IPS-NIHi7 (cell line): ENCODE measurements at regions not wholly inside any gene's neighbourhood (a gene's known extent, or its start where the extent isn't known, plus 50 kb on each side); places are given as distances from the start of the nearest gene placed in this dataset.
"Not testable (repeated sequence)": the region's sequence is repeated elsewhere in the genome, so short reads cannot be mapped to it uniquely, and the experiment has no call there.

ENCODE experiments used
- DNase-seq: peaks from one replicate; pipeline ENCODE4 v3.0.0; 2012; ENCODE audit warnings: mixed read lengths; ENCODE audit errors: extremely low spot score

DNA sequence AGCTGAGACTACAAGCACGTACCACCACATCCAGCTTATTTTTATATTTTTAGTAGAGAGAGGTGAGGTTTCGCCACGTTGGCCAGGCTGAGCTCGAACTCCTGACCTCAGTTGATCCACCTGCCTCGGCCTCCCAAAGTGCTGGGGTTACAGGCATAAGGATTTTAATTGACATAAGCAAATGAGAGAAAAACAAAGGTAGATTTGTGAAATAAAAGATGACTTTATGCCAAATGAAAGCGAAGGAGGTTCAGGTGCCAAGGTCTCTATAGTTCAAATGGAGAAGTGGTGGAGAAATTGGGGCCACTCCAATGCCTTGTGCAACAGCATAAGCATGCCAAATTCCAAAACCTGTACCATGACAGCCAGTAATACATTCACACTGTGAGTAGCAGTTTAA lies 180.6 kb downstream of the MREG start:
- DNase-seq, result no peak

- DNase-seq, result no peak
These were observed 181.9 kb downstream of the MREG start for GRCh38 chr2:215831296-215831913.

DNA sequence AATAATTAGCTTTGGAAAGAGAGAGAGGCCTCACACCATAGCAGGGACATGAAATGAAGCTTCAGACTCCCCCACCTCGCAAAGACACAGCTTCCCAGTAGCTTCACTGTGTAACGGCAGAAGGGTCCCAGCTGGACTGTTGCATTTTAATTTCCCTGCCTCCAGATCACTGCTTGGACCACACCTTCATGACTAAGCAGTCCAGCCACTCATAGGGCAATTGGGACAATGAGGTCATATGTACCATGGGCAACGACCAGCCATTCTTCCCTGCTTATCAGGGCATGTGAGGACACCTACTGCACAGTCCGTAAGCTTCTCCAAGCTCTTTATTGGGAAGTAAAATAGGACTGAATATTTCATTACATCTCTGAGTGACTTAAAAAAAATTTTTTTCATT lies 183.0 kb downstream of the MREG start:
- no peak for DNase-seq

DNA sequence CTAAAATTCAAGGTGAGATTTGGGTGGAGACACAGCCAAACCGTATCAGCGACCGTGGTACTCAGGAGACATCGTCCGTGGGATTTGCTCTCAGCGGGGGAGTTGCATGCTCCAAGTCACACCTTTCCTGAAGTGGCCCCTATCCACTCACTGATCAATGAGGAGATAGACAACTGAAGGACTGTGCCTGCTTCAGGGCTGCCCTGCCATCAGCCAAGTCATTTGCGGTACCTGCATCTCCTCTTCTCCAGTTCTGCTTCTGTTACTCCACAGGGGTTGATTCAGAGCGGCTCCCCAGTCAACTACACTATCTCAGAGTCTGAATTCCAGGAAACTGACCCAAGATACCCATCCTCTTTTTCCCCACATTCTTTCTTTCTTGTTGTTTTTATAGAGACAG lies 184.1 kb downstream of the MREG start:
- DNase-seq, result no peak

- peak; percentile 87 for DNase-seq
These were observed 184.7 kb downstream of the MREG start for GRCh38 chr2:215828528-215829184.

DNA sequence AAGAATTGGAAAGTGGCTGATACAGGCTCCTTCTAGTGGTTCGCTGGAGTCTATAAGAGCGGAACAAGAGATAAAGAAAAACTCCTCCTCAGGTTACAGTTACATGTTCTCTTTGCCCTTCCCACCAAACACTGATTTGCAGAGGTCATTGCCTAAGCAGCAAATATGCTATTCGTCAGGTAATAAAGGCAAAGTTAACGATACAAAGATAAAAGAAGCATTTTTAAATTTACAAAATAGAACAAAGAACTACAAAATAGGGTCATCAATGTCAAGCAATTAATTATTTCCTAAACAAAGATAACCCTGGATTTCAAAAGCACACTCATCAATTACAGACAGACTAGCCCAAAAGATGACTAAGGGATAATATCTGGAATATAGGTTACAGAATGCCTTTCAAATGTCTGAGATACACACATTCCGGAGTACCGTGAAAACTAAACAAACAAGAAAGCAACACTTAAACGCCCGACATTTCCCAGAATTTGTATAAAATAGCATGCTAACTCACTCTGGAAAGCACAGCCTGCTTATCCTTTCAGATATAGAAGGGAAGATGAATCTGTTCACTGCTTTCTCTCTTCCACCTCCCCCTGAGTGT lies 186.4 kb downstream of the MREG start:
- peak; percentile 20 for DNase-seq

GRCh38 chr2:215826376-215826775 lies 187.0 kb downstream of the MREG start:
- no peak for DNase-seq

- no peak for DNase-seq
These were observed 187.6 kb downstream of the MREG start for GRCh38 chr2:215825707-215826106.

- not testable (repeated sequence) for DNase-seq
These were observed 192.1 kb downstream of the MREG start for GRCh38 chr2:215821298-215821697.

- DNase-seq, result not testable (repeated sequence)
These were observed 193.6 kb downstream of the MREG start for GRCh38 chr2:215819713-215820112.

DNA sequence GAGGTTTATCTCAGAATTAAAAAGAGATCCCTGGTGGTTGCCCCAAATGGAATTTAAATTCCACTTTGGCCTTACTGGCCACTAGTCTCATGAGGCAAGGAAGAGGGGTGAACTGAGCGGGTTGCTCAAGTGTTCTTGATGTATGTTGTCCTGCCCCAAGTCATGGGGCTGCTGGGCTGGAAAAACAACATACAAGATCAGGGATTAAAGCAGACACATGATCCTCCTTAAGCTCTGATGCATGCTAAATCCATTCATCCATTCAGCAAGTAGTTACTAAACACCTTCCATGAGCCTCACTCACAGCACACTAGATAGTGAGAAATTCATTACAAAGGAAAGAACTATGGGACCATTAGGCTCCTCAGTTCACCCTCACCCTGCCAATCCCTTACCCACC lies 196.3 kb downstream of the MREG start:
- no peak for DNase-seq

DNA sequence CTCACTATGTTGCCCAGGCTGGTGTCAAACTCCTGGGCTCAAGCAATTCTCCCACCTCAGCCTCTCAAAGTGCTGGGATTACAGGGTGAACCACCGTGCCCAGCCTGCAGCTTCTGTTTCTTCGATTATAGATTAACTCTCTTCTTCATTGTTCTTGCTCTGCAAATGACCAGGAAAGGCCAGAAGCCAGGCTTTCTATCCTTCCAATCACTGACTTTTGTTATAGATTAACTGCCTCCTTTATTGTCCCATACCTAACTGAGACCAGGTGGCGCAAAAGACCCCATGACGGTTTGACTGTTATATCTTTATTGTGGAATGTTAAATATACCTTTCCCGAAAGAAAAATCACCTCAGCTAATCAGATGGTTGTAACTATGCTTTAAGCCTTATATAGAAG lies 196.9 kb downstream of the MREG start:
- no peak for DNase-seq

DNA sequence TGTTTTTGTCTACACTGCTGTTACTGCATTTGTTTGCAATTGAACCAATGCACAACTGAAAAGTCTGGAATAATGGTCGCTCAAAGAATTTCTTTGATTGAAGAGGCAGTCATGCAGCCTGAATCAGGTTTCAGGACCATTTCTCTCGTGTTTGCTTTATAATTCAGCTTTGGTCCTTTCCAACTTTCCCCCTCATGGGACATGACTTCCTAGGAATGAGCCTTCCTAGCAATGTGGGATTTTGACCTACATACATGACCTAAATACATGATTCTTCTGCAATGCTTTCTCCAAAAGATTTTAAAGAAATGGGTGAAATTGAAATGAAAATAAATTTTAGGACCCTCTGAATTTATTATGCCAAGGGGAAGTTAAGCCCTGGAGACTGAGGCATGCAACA lies 197.4 kb downstream of the MREG start:
- DNase-seq, result no peak

DNA sequence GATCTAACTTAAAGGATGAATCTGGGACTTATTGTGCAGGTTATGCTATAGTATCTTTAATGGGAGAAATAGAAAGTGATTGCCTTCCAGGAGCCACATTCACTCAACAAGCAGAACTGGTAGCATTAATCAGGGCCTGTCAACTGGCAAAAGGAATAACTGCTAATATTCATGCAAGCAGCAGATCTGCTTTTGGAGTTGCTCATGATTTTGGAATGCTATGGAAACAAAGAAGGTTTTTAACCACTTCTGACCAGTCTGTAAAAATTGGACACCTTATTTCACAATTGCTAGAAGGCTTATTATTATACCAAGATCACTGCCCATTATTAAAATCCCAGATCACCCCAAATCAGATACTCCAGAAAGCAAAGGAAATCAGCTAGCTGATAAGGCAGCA lies 200.4 kb downstream of the MREG start:
- no peak for DNase-seq

DNA sequence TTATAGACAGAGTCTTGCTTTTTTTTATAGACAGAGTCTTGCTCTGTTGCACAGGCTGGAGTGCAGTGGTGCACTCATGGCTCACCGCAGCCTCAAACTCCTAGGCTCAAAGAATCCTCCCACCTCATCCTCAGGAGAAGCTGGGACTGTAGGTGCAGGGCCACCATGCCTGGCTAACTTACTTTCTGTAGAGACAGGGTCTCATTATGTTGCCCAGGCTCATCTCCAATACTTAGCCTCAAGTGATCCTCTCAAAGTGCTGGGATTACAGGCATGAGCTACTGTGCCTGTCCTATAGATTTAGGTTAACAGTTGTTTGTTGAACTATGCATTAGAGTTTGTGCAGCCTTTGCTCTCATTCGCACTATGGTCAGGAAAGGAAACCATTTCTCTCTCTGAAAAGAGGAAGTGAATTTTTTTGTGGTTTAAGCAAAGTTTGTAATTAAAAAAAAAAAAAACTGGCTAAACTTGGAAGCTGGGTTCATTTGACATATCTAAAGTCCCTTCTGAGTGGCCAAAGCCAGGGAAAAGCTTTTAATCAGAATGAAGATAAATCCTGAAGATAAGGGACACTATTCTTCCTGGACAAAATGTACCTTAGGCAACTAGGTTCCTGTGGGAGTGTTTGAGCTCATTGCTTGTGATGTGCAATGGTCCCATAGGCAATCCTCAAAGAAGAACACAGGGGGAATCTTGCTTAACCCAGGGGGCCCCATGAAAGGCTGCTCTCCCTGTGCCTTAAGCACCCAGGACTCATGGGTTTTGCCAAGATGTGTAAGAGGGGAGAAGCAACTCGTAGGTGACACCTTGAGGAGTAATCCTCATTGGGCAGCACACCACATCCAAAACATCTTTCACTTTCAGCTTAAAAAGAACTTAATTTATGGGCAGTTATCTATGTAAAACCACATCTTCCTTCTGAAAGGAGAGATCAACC lies 201.7 kb downstream of the MREG start:
- no peak for DNase-seq

DNA sequence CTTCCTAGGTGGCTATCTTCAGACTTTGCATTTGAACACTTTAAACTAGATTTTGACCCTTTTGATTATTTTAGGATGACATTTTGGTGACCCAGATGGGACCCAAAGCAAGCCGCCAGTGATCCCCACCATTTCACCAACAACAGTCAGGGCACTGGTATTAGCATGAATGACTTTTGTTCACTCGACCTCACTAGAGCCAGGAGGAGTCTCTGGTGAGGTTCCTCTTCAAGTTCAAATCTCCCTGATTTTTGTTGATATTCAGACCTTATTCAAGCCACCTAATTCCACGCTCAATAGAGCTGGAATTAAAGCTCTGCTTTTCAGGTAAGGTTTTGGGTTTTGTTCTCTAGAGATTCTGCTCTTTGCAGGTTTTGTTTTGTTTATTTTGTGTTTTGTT lies 202.3 kb downstream of the MREG start:
- DNase-seq, result no peak

GRCh38 chr2:215808996-215809395 lies 204.4 kb downstream of the MREG start:
- DNase-seq, result no peak

DNA sequence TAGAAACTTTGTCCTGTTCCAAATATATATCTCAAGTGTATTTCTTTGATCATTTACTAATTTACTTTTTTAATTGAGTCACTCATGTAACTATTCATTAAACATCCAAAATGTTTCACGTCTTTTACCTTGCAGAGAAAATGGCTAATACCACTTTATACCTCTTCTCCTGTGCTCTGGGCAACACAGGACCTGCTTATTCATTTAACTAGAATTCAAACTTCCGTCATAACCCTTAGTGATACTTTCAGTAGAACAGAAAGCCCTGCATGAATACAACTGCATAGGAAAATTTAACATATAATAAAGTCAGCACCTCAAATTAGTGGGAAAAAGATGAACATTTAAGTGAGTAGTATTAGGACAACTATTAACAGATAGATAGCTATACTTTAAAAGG lies 205.2 kb downstream of the MREG start:
- no peak for DNase-seq

DNA sequence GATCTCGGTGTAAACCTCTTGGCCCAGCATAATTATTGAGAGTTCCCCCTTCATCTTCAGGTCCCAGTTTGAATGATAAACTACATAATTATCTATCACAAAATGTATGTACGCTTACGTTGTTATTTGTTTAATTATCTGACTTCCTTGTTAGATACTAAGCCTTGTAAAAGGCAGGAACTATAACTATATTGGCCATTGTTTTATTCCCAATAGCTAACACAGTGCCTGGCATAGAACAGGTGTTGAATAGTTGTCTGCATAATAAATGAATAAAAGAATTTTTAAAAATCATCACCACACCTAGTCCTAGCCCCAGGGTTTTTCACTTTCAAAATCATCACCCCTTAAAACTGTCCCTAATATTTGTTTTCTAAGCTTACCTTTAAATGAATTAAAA lies 207.9 kb downstream of the MREG start:
- no peak for DNase-seq

GRCh38 chr2:215803150-215803549 lies 210.2 kb downstream of the MREG start:
- DNase-seq, result no peak

- DNase-seq, result no peak
These were observed 214.2 kb downstream of the MREG start for GRCh38 chr2:215799194-215799593.

DNA sequence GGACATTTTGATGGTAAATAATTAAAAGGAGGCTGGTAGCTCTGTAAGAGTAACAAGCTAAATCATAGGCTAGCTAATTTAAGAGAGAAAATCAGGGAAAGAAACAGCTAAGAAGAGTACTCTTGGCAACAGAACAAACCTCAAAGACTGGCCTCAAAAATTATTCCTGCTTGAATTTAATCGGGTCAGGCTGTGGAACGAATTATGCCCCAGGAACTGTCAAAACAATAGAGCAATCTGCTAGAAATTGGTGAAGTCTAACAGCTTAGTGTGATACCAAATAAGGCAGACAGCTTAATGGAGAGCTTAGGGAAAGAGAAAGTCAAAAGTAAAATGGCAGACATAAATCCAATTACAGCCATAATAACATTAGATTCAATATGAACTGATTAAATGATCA lies 215.7 kb downstream of the MREG start:
- no peak for DNase-seq
